ENCODE measurements at regions not wholly inside any gene's neighbourhood (a gene's known extent, or its start where the extent isn't known, plus 50 kb on each side); places are given as distances from the start of the nearest gene placed in this dataset.

DNA sequence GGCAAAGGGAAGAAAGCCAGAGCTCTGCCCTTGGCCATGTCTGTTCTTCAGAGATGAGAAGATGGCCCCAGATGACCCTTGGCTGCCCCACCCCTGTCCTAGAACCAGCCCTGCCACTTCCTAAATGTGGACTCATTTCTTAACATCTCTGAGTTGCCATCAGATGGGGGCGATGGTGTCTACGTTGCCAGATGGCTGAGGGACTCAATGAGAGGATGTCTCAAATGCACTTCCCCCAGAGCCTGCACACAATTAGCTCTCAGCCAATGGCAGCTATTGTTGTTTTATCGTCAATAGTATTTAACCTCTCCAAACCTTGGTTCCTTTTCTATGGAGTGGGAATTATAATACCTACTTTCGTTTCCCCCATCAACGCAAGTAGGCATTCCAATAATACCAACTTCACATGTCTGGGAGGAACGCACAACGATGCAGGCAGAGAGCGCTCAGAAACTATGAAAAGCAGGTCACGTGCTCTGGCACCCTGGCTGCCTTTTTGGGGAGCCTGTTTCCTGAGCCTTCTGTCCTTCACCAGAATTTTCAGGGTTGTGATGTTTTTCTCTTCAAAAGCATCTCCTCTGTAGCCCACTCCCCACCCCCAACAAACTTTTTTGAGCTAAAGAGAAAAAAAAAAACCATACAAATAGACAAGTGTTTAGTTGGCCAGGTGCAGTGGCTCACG lies 100.3 kb downstream of the MCFD2 start:
- TF ChIP-seq CTCF (conservative IDR thresholded peaks at IDR 0.05; ENCODE audit: low read length) (no peak), EZH2phosphoT487 (IDR thresholded peaks at IDR 0.05; ENCODE audit: borderline replicate concordance, low read depth, low read length) (no peak)

Measured in OCI-LY7 (cell line).